ENCODE measurements at regions not wholly inside any gene's neighbourhood (a gene's known extent, or its start where the extent isn't known, plus 50 kb on each side); places are given as distances from the start of the nearest gene placed in this dataset.

DNA sequence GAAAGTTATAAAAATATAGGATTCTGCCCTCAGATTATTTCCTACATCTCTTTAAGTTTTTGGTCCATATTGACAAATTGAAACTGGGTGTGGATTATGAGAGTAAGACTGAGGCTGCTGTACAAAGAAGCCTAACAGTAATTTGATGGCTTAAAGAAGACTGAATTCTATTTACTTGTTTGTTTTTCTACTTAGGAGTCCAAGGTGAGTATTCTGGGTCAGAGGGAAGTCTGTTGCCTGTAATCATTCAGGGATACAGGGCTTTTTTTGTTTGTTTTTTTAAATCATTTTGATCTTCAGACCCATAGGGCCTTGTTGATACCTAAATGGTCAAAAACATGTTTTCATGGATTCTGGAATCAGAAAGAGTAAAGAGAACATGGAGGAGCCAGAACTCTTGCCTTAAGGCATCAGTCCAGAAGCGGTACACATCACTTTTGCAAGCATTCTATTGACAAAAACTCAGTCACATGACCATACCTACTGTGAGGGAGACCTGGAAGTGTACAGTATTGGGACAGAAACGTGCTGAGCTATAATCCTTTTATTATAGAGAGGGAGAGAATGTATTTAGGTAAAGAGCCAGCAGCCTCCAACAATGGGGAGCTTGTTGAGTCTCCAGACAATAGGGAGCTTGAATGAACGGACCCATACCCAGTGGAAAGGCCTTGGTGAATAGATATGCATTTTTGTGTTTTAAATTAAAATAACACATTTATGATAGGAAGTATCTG is 102.7 kb downstream of the LRRC70 start:
- no peak overlapping the region for H3K4me3 ChIP-seq
- TF ChIP-seq, protein P1, sequence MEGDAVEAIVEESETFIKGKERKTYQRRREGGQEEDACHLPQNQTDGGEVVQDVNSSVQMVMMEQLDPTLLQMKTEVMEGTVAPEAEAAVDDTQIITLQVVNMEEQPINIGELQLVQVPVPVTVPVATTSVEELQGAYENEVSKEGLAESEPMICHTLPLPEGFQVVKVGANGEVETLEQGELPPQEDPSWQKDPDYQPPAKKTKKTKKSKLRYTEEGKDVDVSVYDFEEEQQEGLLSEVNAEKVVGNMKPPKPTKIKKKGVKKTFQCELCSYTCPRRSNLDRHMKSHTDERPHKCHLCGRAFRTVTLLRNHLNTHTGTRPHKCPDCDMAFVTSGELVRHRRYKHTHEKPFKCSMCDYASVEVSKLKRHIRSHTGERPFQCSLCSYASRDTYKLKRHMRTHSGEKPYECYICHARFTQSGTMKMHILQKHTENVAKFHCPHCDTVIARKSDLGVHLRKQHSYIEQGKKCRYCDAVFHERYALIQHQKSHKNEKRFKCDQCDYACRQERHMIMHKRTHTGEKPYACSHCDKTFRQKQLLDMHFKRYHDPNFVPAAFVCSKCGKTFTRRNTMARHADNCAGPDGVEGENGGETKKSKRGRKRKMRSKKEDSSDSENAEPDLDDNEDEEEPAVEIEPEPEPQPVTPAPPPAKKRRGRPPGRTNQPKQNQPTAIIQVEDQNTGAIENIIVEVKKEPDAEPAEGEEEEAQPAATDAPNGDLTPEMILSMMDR (IDR thresholded peaks at IDR 0.05): no peak
- ATAC-seq (ENCODE audit: insufficient number of reproducible peaks, low FRiP score, low read depth) (no peak), DNase-seq (ENCODE audit: low spot score) (no peak)
- no peaks in the 10 kb centered on the region for H3K9me3 ChIP-seq
- H3K4me1 ChIP-seq (ENCODE audit: control insufficient read depth in 1 of 2, low read depth in 2 of 2): no peaks in the 10 kb centered on the region
- no peaks in the 10 kb centered on the region for H3K36me3 ChIP-seq
- H3K27ac ChIP-seq: no peak overlapping the region
- no peaks in the 10 kb centered on the region for H3K27me3 ChIP-seq (replicated peaks; ENCODE audit: insufficient read depth)

DNA sequence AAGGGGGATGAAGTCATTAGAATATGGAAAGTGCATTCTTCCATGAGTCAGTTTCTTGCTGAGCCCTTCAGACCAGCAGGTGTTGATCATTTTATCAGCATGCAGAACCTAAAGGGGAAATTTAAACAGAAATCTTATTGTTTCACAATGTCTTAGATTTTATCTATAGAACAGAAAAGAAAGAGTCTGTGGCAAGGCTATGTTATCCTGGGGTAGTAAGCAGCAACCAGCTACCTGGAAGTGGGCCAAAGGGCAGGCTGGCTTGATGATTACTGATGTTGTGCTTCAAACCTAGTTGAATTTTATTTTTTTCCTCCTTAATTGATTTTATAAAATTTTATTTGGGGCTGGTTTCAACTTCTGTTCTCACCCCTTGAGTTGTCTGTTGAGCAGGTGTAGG is 101.5 kb downstream of the LRRC70 start:
- Histone ChIP-seq H3K27ac (no peak overlapping the region), H3K4me3 (no peak overlapping the region), H3K36me3 (no peaks in the 10 kb centered on the region), H3K9me3 (no peaks in the 10 kb centered on the region), H3K27me3 (replicated peaks; ENCODE audit: insufficient read depth) (no peaks in the 10 kb centered on the region), H3K4me1 (ENCODE audit: control insufficient read depth in 1 of 2, low read depth in 2 of 2) (no peaks in the 10 kb centered on the region)
- TF ChIP-seq, protein P1 (IDR thresholded peaks at IDR 0.05): no peak
- ATAC-seq (ENCODE audit: insufficient number of reproducible peaks, low FRiP score, low read depth) (no peak), DNase-seq (ENCODE audit: low spot score) (no peak)
